Heart left ventricle (tissue), 16 donors: ENCODE measurements at regions not wholly inside any gene's neighbourhood (a gene's known extent, or its start where the extent isn't known, plus 50 kb on each side); places are given as distances from the start of the nearest gene placed in this dataset.

Source experiments
- ATAC-seq, 4 donors: fragments of 200-7000 bp; cut with Tn5 transposase; one replicate each; pipeline ENCODE4 v1.9.1; 2020 to 2022; ENCODE audit warnings: moderate library complexity in 4 of 4, mild to moderate bottlenecking in 3 of 4, moderate number of reproducible peaks in 1 of 4
- DNase-seq, 5 donors: peaks; one replicate each; pipeline ENCODE4 v3.0.0-alpha.2; 2020
- H3K27ac ChIP-seq, 12 donors: fragments of 200-600 bp; sonication (generic) in 4 of 12; one replicate each; pipeline versions ENCODE4 v1.5.0 to v1.8.0; 2016 to 2022; ENCODE audit warnings: mild to moderate bottlenecking in 2 of 12
- H3K27me3 ChIP-seq, 9 donors: fragments of 200-600 bp; sonication (generic) in 2 of 9; one replicate each; pipeline versions ENCODE4 v1.5.1 to v1.8.0; 2016 to 2022; ENCODE audit warnings: mild to moderate bottlenecking in 3 of 9
- H3K36me3 ChIP-seq, 9 donors: fragments of 200-600 bp; sonication (generic) in 2 of 9; one replicate each; pipeline versions ENCODE4 v1.5.0 to v1.8.0; 2018 to 2022; ENCODE audit warnings: mild to moderate bottlenecking in 2 of 9
- H3K4me1 ChIP-seq, 12 donors: fragments of 200-600 bp; sonication (generic) in 4 of 12; one replicate each; pipeline versions ENCODE4 v1.5.0 to v1.8.0; 2016 to 2022; ENCODE audit warnings: mild to moderate bottlenecking in 3 of 12
- H3K4me3 ChIP-seq, 12 donors: fragments of 200-600 bp; sonication (generic) in 4 of 12; one replicate each; pipeline versions ENCODE4 v1.5.0 to v1.8.0; 2017 to 2022; ENCODE audit warnings: mild to moderate bottlenecking in 9 of 12, moderate library complexity in 4 of 12
- H3K9me3 ChIP-seq, 12 donors: fragments of 200-600 bp; sonication (generic) in 4 of 12; one replicate each; pipeline versions ENCODE4 v1.5.0 to v1.8.0; 2016 to 2022; ENCODE audit warnings: mild to moderate bottlenecking in 1 of 12
- POLR2A ChIP-seq, 2 donors: fragments of 450-650 bp; IDR thresholded peaks; one replicate each; pipeline ENCODE4 v1.6.1; 2017; ENCODE audit warnings: antibody characterized with exemption in 2 of 2, mild to moderate bottlenecking in 2 of 2, moderate library complexity in 2 of 2
- WGBS, 4 donors: extraction: QIAGEN DNeasy Blood & Tissue Kit in 2 of 4; methylation state at CpG; one replicate each; pipeline versions ENCODE4 v1.1.5 to v1.1.7; 2013 to 2018; 5-methylcytosine and 5-hydroxymethylcytosine counted together
- intact Hi-C, 10 donors: fragments of 100-400 bp; cut with DNase I; formaldehyde crosslinking; loops; one replicate each; pipeline versions ENCODE4 v1.11.1 to v1.14.2; 2022
- TF ChIP-seq, protein P1 (sequence below), 12 donors: fragments of 200-600 bp; sonication (generic) in 4 of 12; IDR thresholded peaks; one replicate each; pipeline versions ENCODE4 v1.5.0 to v1.8.0; 2018 to 2022; ENCODE audit warnings: antibody characterized with exemption in 12 of 12, mild to moderate bottlenecking in 5 of 12
- donor health status: ischemic (EF 13 %, LVEDD 7.1; RV severe dilation, severe dysfunction).
- donor health status: healthy with polysubstance abuse.
- donor health status: DM: no; HTN: yes; CAD: no.
- donor health status: DM: no; HTN: no; CAD: no.
- donor health status: ischemic (EF 25% LVEDD 6.9; RV normal size, moderate dysfunction).
- donor health status: ischemic (EF 25% LVEDD 5.7; RV mildly dilated, moderate dysfunction).
- donor health status: healthy.
- donor health status: DM: yes; HTN: yes; CAD: no.
- donor health status: ischemic (EF 35%, LVEDD 5.7; RV mildly dilated, moderate dysfunction).
- donor health status: nonischemic (EF 11% LVEDD 7.7; RV severe dilation, severe dysfunction).
- donor health status: DM: yes; HTN: yes; CAD: no.
- donor health status: PGD.
- donor health status: ischemic (EF 29% LVEDD 5.4; RV normal size, mild dysfunction).
- donor health status: nonischemic (EF 23%, LVEDD 6.1; RV moderate dilation, normal function).

DNA sequence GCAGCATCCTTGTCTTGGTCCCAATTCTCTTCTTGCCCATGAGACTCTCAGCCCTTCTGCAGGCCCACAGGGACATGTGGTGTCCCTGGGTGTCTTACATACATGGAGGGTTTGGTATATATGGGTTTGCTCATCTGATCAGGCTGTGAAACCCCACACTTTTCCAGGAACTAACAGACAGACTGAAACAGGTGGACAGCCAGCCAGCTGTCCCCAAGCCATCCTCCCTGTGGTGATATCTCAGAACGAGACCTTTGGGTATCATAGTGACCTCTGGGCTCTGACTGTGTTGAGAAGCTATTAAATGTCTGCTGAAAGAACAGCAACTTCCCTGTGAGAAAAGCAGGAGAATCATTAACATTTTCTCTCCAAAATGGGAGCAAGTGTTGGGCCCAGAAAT, 115.5 kb upstream of the PAXBP1 start:
- ATAC-seq, result no peak
- no peaks in the 10 kb centered on the region for H3K36me3 ChIP-seq
- no peak for DNase-seq
- H3K4me3 ChIP-seq, result no peak overlapping the region
- no peaks in the 10 kb centered on the region for H3K4me1 ChIP-seq
- no peaks in the 10 kb centered on the region for H3K9me3 ChIP-seq
- no peak overlapping the region for H3K27ac ChIP-seq
- 22 to 48% (median 38%) methylated on average over 1 of the region's 1 CpG for WGBS, 4 donors
- intact Hi-C loops, result no loop called here
- TF ChIP-seq, protein P1, sequence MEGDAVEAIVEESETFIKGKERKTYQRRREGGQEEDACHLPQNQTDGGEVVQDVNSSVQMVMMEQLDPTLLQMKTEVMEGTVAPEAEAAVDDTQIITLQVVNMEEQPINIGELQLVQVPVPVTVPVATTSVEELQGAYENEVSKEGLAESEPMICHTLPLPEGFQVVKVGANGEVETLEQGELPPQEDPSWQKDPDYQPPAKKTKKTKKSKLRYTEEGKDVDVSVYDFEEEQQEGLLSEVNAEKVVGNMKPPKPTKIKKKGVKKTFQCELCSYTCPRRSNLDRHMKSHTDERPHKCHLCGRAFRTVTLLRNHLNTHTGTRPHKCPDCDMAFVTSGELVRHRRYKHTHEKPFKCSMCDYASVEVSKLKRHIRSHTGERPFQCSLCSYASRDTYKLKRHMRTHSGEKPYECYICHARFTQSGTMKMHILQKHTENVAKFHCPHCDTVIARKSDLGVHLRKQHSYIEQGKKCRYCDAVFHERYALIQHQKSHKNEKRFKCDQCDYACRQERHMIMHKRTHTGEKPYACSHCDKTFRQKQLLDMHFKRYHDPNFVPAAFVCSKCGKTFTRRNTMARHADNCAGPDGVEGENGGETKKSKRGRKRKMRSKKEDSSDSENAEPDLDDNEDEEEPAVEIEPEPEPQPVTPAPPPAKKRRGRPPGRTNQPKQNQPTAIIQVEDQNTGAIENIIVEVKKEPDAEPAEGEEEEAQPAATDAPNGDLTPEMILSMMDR (IDR thresholded peaks at IDR 0.05), result no peak
- TF ChIP-seq POLR2A (IDR thresholded peaks at IDR 0.05), result no peak
- no peaks in the 10 kb centered on the region for H3K27me3 ChIP-seq

DNA sequence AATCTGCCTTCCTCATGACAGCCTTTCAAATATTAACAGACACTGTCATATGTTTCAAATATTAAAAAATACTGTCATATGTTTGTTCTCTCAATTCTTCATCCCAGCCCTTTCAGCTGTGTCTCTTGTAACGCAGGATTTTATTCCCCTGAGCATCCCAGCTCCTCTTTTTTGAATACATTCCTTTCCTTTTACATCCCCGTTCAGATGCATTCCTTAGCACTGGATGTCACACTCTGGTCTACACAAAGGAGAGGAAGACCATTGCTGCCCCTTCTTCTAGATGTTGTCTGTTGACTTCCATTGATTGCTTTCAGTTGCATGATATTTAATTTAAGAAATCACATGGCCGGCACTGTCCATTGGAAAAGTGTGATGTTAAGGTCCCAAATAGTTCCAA, 117.4 kb upstream of the PAXBP1 start:
- H3K4me1 ChIP-seq, result no peaks in the 10 kb centered on the region
- H3K36me3 ChIP-seq, result no peaks in the 10 kb centered on the region
- ATAC-seq, result no peak
- WGBS, 4 donors, result 56 to 67% (median 59%) methylated on average over 3 of the region's 3 CpGs
- TF ChIP-seq, protein P1 (IDR thresholded peaks at IDR 0.05), result no peak
- no peak for TF ChIP-seq POLR2A (IDR thresholded peaks at IDR 0.05)
- no peaks in the 10 kb centered on the region for H3K9me3 ChIP-seq
- intact Hi-C loops, result no loop called here
- no peak for DNase-seq
- H3K27me3 ChIP-seq, result peaks cover 0 to 3% (median 0%) of the 10 kb centered on the region in 9 donors
- H3K4me3 ChIP-seq, result no peak overlapping the region
- no peak overlapping the region for H3K27ac ChIP-seq

DNA sequence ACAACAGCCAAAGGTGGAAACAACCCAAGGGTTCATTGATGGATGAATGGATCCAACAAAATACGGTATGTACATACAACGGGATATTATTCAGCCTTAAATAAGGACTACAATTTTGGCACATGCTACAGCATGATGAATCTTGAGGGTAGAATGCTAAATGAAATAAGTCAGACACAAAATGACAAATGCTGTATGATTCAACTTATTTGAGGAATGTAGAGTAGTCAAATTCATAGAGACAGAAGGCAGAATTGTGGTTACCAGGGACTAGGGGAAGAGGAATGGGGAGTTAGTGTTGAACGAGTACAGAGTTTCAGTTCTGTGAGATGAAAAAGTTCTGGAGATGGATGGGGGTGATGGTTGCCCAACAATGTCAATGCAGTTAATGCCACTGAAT, 118.0 kb upstream of the PAXBP1 start:
- no peak overlapping the region for H3K27ac ChIP-seq
- DNase-seq (no peak), ATAC-seq (no peak)
- intact Hi-C loops, result no loop called here
- H3K36me3 ChIP-seq, result no peaks in the 10 kb centered on the region
- WGBS, 4 donors, result 85 to 90% (median 88%) methylated on average over 3 of the region's 3 CpGs
- no peaks in the 10 kb centered on the region for H3K4me1 ChIP-seq
- H3K27me3 ChIP-seq, result peaks cover 0 to 3% (median 0%) of the 10 kb centered on the region in 9 donors
- TF ChIP-seq, protein P1 (IDR thresholded peaks at IDR 0.05), result no peak
- no peak for TF ChIP-seq POLR2A (IDR thresholded peaks at IDR 0.05)
- H3K4me3 ChIP-seq, result no peak overlapping the region
- no peaks in the 10 kb centered on the region for H3K9me3 ChIP-seq

DNA sequence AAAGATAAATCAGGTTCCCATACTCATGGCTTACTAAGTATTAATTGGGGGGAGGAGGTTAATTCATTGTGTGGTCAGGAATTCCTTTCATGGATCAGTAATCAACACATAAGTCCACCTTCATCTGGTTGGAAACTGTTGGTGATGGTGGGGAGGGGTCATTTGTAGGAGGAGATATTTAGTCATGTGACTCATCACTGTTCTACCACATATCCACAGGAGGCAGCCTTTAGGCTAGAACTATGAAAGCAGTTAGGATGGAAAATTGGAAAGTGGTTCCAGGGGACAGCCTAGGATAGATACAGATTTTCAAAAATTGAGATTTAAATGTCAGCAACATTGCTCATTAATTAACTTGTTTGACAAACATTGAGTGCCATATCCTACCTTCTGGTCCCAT, 122.8 kb upstream of the PAXBP1 start:
- DNase-seq, result no peak
- no peaks in the 10 kb centered on the region for H3K36me3 ChIP-seq
- intact Hi-C loops, result loop anchor here in 1 of 10 donors (10.0 kb wide), 1 partner anchor 60 kb away; no protein-coding TSS in a partner anchor
- no peak for ATAC-seq
- H3K4me1 ChIP-seq, result no peaks in the 10 kb centered on the region
- no peak overlapping the region for H3K4me3 ChIP-seq
- no peak overlapping the region for H3K27ac ChIP-seq
- peaks cover 0 to 7% (median 0%) of the 10 kb centered on the region in 12 donors for H3K9me3 ChIP-seq
- no peak for TF ChIP-seq POLR2A (IDR thresholded peaks at IDR 0.05)
- TF ChIP-seq, protein P1 (IDR thresholded peaks at IDR 0.05), result no peak
- H3K27me3 ChIP-seq, result peaks cover 0 to 3% (median 0%) of the 10 kb centered on the region in 9 donors
